ENCODE measurements at regions not wholly inside any gene's neighbourhood (a gene's known extent, or its start where the extent isn't known, plus 50 kb on each side); places are given as distances from the start of the nearest gene placed in this dataset.
A peak's percentile ranks its signal among the peaks of the same experiment; 100 is the strongest.

GRCh38 chr2:139814458-139814857 lies 1034.3 kb upstream of the NXPH2 start:
- no peak for TF ChIP-seq POLR2A (IDR thresholded peaks at IDR 0.05; ENCODE audit: low read depth, low read length)
- no peak for DNase-seq (ENCODE audit: insufficient read length, low spot score)
- FAIRE-seq: no peak

DNA sequence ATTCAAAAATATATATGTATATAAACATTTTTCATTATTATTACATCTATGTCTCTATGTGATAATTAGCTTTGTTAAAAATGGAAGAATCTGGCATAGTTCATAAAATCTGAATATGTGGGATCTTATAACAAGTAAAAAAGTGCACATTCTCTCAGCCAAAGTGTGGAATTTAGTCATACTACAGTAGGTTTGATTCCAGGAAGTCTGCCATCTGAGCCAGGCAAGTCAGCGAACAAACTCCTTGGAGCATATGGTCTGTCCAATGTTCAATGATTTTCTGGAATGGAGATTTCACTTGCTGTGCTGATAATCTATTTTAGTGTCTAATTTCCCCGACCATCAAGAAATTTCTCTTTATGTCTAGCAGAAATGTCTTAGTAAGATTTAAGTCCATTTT lies 1033.2 kb upstream of the NXPH2 start:
- TF ChIP-seq POLR2A (IDR thresholded peaks at IDR 0.05; ENCODE audit: low read depth, low read length): no peak
- DNase-seq (ENCODE audit: insufficient read length, low spot score) (no peak), FAIRE-seq (no peak)

DNA sequence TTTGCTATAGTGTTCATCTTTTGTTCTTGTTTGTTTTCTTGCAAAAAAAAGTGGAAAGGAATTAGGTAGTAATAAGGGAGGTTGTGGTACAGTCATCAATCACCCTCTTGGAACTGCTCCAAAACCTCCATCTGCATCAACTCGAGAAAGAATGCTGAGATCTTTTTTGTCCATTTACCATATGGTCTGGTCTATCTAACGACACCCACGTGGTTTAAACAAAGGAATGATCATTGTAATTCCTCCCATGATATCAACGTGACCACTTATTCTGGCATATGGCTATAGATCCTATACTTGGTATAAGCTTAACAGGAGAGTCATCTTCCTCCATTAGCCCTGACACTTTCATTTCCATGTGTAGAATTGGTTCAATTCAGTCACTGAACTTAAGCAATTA lies 1025.3 kb upstream of the NXPH2 start:
- DNase-seq (ENCODE audit: insufficient read length, low spot score) (no peak), FAIRE-seq (no peak)
- TF ChIP-seq POLR2A (IDR thresholded peaks at IDR 0.05; ENCODE audit: low read depth, low read length): no peak

GRCh38 chr2:139798391-139798790 lies 1018.2 kb upstream of the NXPH2 start:
- FAIRE-seq: no peak
- TF ChIP-seq POLR2A (IDR thresholded peaks at IDR 0.05; ENCODE audit: low read depth, low read length): no peak
- DNase-seq (ENCODE audit: insufficient read length, low spot score): no peak

DNA sequence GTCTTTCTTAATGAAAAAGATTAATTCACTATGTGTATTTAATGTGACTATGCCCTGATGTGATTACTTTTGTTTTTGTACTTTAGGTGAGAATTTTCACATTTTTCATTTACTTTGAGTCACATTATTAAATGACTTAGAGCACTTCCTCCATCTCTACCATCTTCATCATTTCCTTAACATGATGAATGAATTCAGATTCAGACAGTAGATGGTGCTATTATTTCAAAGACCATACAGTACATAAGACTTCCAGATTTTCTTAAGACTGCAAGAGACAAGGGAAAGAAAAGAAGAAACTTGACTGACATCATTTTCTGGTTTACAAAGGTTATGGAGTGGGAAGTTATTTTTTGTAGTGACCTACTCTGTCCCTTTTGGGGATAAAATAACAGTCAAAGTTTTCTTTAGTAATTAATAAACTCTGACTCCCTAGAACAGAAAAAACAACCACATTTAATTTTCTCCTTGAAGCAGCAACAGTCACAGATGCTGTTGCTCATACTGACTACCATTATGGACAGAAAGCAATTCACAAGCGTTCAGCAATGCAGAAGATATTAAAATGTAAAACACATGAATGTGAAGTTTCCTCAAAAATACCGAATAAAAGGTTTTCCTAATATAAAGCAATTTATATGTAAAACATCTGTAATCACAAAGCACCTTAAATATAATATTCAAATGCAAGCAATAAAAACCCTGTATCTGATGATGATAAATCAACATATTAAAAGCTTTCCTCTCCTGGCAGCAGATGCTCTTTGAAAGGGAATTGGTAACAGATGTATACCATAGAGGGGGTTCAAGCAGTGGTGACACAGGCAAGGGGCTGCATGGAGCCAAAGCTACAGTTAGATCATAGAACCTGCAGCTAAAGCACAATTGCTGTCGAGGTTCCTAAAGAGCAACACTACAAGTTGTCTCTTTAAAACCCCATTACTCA lies 1010.9 kb upstream of the NXPH2 start:
- FAIRE-seq: peak; percentile 53
- DNase-seq (ENCODE audit: insufficient read length, low spot score): no peak
- TF ChIP-seq POLR2A (IDR thresholded peaks at IDR 0.05; ENCODE audit: low read depth, low read length): no peak

GRCh38 chr2:139790136-139790535 lies 1009.9 kb upstream of the NXPH2 start:
- DNase-seq (ENCODE audit: insufficient read length, low spot score) (no peak), FAIRE-seq (no peak)
- TF ChIP-seq POLR2A (IDR thresholded peaks at IDR 0.05; ENCODE audit: low read depth, low read length): no peak

- no peak for TF ChIP-seq POLR2A (IDR thresholded peaks at IDR 0.05; ENCODE audit: low read depth, low read length)
- DNase-seq (ENCODE audit: insufficient read length, low spot score): no peak
- FAIRE-seq: no peak
Measured at GRCh38 chr2:139778732-139779131, 998.5 kb upstream of the NXPH2 start.

GRCh38 chr2:139773720-139774277 lies 993.6 kb upstream of the NXPH2 start:
- FAIRE-seq (no peak), DNase-seq (ENCODE audit: insufficient read length, low spot score) (no peak)
- TF ChIP-seq POLR2A (IDR thresholded peaks at IDR 0.05; ENCODE audit: low read depth, low read length): no peak

GRCh38 chr2:139769633-139770032 lies 989.4 kb upstream of the NXPH2 start:
- FAIRE-seq: no peak
- DNase-seq (ENCODE audit: insufficient read length, low spot score): no peak
- TF ChIP-seq POLR2A (IDR thresholded peaks at IDR 0.05; ENCODE audit: low read depth, low read length): no peak

GRCh38 chr2:139763705-139764104 lies 983.5 kb upstream of the NXPH2 start:
- FAIRE-seq (no peak), DNase-seq (ENCODE audit: insufficient read length, low spot score) (no peak)

DNA sequence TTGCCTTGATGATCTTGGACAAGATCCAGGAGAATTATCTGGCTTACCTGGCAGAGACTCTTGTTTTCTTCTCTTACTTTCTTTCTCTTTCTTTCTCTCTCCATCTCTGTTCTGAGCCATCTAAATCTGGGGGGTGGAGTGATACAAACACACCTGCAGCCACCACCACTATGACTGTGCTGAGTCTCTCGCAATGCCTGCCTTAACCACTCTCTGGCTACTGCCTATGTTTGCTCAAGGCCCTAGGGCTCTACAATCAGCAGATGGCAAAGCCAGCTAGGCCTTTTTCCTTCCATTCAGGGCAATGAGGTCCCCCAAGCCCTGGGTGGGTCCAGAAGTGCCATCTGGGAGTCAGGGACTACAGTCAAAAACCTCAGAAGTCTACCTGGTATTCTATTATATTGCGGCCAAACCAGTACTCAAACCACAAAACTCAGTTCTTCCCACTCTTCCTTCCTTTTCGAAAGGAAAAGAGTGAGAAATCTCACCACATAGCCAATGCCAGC lies 978.9 kb upstream of the NXPH2 start:
- DNase-seq (ENCODE audit: insufficient read length, low spot score): no peak
- no peak for TF ChIP-seq POLR2A (IDR thresholded peaks at IDR 0.05; ENCODE audit: low read depth, low read length)
- FAIRE-seq: no peak

More at GRCh38 chr2:139763705-139764104, 983.5 kb upstream of the NXPH2 start:
- TF ChIP-seq POLR2A (IDR thresholded peaks at IDR 0.05; ENCODE audit: low read depth, low read length): no peak

GRCh38 chr2:139746901-139747300 lies 966.7 kb upstream of the NXPH2 start:
- FAIRE-seq (no peak), DNase-seq (ENCODE audit: insufficient read length, low spot score) (no peak)
- no peak for TF ChIP-seq POLR2A (IDR thresholded peaks at IDR 0.05; ENCODE audit: low read depth, low read length)

- FAIRE-seq: no peak
- no peak for DNase-seq (ENCODE audit: insufficient read length, low spot score)
- no peak for TF ChIP-seq POLR2A (IDR thresholded peaks at IDR 0.05; ENCODE audit: low read depth, low read length)
Measured at GRCh38 chr2:139744273-139744672, 964.1 kb upstream of the NXPH2 start.

DNA sequence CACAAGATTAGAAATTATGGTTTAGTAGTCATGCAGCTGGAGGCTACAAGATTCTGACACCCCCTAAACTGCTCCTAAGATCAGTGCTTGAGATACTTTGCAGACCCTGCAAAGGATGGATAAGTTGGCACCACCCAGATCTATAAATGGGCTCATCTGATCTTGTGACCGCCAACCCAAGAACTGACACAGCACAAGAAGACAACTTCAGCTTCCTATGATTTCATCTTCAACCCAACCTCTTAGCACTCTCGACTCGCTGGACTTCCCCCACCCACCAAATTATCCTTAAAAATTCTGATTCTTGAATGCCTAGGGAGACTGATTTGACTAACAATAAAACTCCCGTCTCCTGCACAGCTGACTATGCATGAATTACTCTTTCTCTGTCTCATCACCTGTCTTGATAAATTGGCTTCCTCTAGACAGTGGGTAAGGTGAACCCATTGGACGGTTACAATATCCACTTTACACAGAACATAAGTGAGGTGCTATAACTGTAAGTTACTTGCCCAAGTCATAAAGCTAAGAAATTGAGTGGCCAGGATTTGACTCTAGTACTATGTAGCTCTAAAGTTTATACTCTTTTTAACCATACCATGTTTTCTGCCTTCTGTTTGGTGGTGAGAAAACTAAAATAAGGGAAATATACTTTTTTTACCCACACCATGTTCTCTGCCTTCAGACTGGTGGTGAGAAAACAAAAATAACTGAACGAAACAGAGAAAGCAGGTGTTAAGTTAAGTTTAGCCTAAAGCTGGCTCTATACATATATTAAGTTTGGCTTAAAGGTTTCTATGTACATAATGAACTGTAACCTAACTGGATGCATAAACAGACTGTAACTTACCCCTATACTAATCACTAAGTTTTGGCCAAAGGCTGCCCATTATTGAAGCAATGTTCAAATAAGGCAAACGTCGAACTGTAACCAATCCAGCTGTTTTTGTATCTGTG lies 962.3 kb upstream of the NXPH2 start:
- FAIRE-seq (no peak), DNase-seq (ENCODE audit: insufficient read length, low spot score) (no peak)
- TF ChIP-seq POLR2A (IDR thresholded peaks at IDR 0.05; ENCODE audit: low read depth, low read length): no peak
